Muscle layer of duodenum (tissue), 2 donors: ENCODE measurements at regions not wholly inside any gene's neighbourhood (a gene's known extent, or its start where the extent isn't known, plus 50 kb on each side); places are given as distances from the start of the nearest gene placed in this dataset.

Source experiments
- H3K27ac ChIP-seq: one replicate; pipeline ENCODE4 v1.7.0; 2013; ENCODE audit warnings: mild to moderate bottlenecking, low read length
- H3K27me3 ChIP-seq: one replicate; pipeline ENCODE4 v1.7.0; 2013; ENCODE audit warnings: low read depth, mild to moderate bottlenecking, control low read depth, low read length
- H3K36me3 ChIP-seq, 2 donors: one replicate each; pipeline ENCODE4 v1.7.0; 2013; ENCODE audit warnings: low read length in 2 of 2, control low read depth in 1 of 2, mild to moderate bottlenecking in 1 of 2; ENCODE audit not compliant: insufficient read depth in 2 of 2, control insufficient read depth in 1 of 2
- H3K4me1 ChIP-seq, 2 donors: one replicate each; pipeline ENCODE4 v1.7.0; 2013; ENCODE audit warnings: low read length in 2 of 2, mild to moderate bottlenecking in 2 of 2, control low read depth in 1 of 2, moderate library complexity in 1 of 2; ENCODE audit not compliant: insufficient read depth in 2 of 2, control insufficient read depth in 1 of 2
- H3K4me3 ChIP-seq, 2 donors: one replicate each; pipeline ENCODE4 v1.7.0; 2013; ENCODE audit warnings: low read length in 2 of 2, low read depth in 1 of 2, mild to moderate bottlenecking in 1 of 2
- H3K9me3 ChIP-seq, 2 donors: one replicate each; pipeline ENCODE4 v1.7.0; 2013; ENCODE audit warnings: low read length in 2 of 2, control low read depth in 1 of 2, mild to moderate bottlenecking in 1 of 2; ENCODE audit not compliant: control insufficient read depth in 1 of 2
- donor health status: healthy.

DNA sequence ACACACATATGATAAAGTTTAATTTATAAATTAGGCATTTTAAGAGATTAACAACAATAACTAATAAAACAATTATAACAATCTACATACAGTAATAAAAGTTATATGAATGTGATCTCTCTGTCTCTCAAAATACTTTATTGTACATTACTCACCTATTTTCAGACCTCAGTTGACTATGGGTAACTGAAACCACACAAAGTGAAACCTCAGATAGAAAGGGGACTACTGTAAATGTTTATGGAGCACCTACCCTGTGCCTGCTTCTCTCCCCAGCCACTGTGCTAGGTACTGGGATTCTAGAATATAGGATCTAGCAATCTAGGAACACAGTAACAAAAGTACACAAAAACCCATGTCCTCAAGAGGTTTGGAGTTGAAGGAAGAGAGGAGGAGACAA is 63.4 kb upstream of the BTN3A2 start:
- no peak overlapping the region for H3K4me3 ChIP-seq
- H3K4me1 ChIP-seq, result no peaks in the 10 kb centered on the region
- H3K27ac ChIP-seq, result no peak overlapping the region
- H3K9me3 ChIP-seq, result no peaks in the 10 kb centered on the region
- no peaks in the 10 kb centered on the region for H3K27me3 ChIP-seq
- no peaks in the 10 kb centered on the region for H3K36me3 ChIP-seq

DNA sequence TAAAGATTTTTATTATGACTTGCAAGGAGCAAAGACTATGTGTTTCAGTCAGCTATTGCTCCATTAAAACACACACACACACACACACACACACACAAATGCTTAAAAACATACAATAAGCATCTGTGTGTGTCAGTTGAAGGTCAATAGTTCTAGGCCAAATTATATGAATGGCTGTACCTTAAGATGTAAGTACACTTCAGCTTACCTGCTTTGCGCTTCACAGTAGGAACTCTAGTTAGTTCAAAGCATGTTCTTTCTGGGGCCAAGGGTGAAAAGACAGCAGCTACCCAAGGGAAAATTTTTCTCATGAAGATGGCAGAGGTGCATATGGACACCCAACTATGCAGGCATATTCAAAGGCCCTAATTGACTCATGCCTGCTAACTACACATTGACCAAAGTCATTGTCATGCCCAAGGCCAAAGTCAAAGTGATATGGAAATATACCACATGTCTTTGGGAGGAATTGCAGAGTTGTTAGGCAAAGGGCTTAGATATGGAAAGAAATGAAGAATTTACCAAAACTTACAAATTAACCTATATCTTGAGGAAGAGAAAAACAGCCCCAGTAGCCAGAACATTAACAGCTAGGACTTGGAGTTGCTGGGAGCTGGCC is 61.9 kb upstream of the BTN3A2 start:
- Histone ChIP-seq H3K4me3 (no peak overlapping the region), H3K9me3 (no peaks in the 10 kb centered on the region), H3K36me3 (no peaks in the 10 kb centered on the region), H3K4me1 (no peaks in the 10 kb centered on the region), H3K27ac (no peak overlapping the region), H3K27me3 (no peaks in the 10 kb centered on the region)

DNA sequence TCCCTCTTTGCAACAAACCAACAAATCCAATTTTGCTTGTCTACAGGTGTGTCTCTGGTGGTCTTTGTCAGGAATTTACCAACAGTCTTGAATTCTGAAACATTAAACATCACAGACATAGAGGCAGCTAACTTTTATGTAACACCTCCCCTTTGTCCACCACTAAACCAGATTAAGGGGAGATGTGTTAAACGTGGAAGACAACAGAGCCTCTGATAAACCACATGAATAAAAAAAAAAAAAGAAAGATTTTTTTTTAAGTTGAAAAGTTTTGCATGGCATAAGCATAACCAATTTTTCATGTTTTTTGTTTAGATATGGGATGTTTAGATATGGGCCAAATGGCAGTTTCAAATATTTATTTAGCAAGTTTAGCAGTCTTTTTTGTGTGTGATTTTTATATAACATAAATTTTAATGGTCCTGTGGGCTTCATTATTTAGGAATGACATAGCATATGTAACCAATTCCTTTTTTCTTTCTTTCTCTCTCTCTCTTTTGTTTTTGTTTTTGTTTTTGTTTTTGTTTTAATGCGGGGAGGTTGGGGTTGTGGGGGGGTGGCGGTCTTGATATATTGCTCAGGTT is 60.7 kb upstream of the BTN3A2 start:
- Histone ChIP-seq H3K27me3 (no peaks in the 10 kb centered on the region), H3K36me3 (no peaks in the 10 kb centered on the region), H3K4me3 (peak overlapping the region; percentile 33 to 71), H3K9me3 (no peaks in the 10 kb centered on the region), H3K4me1 (no peaks in the 10 kb centered on the region), H3K27ac (peak overlapping the region; percentile 90)

GRCh38 chr6:26304797-26305640 is 60.0 kb upstream of the BTN3A2 start:
- Histone ChIP-seq H3K9me3 (no peaks in the 10 kb centered on the region), H3K4me1 (no peaks in the 10 kb centered on the region), H3K36me3 (no peaks in the 10 kb centered on the region), H3K4me3 (peak overlapping the region; percentile 33 to 71), H3K27me3 (no peaks in the 10 kb centered on the region), H3K27ac (peak overlapping the region; percentile 90)

DNA sequence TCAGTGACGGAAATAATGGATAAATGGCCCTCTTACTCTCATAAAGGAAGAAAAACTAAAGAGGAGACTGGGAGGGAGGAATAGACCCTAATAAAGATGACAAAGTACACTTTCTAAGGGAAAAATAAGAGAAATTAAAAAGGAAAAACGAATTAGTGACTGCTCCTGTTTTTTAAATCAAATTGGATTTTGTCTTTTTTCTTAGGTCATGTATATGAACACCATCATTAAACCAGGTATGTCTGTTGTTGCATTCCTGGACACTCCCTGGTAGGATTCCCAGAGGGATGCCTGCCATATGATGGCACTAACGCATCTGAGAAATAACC is 59.4 kb upstream of the BTN3A2 start:
- H3K9me3 ChIP-seq, result no peaks in the 10 kb centered on the region
- H3K4me3 ChIP-seq, result peak overlapping the region in 1 of 2 donors; percentile 71
- H3K27ac ChIP-seq, result no peak overlapping the region
- no peaks in the 10 kb centered on the region for H3K4me1 ChIP-seq
- H3K27me3 ChIP-seq, result no peaks in the 10 kb centered on the region
- H3K36me3 ChIP-seq, result no peaks in the 10 kb centered on the region

DNA sequence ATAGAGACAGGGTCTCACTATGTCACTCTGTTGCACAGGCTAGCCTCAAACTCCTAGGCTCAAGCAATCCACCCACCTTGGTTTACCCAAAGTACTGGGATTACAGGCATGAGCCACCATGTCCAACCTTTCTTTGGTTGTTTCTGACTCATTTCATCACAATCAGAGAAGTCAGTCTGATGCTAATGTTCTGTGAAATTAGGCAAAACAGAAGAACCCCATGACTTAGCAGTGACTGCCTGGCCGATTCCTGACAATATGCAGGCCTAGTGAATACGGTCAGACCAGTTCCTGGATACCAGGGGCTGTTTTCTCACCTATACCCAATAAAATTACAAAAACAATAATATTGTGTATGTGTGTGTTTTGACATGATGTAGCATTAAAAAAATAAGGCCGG is 58.8 kb upstream of the BTN3A2 start:
- no peaks in the 10 kb centered on the region for H3K27me3 ChIP-seq
- no peak overlapping the region for H3K4me3 ChIP-seq
- H3K27ac ChIP-seq, result no peak overlapping the region
- no peaks in the 10 kb centered on the region for H3K36me3 ChIP-seq
- H3K9me3 ChIP-seq, result no peaks in the 10 kb centered on the region
- no peaks in the 10 kb centered on the region for H3K4me1 ChIP-seq

DNA sequence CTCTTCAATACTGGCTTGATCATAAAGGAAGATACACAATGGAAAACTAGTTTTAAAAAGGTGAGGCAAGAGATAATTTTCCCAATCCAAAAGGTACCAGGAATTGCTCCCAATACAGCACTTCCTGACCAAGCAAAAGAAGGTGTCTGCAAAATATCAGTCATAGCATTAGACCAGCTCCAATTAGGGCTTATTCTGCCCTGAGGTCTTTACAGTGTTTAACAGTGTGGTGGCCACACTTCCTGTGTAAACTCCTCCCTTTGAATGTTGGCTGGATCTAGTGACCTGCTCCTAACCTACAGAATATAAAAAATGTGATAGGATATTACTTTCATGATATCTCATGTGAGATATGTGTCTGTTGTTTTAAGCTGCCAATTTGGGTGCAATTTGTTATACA is 57.1 kb upstream of the BTN3A2 start:
- no peaks in the 10 kb centered on the region for H3K27me3 ChIP-seq
- H3K4me3 ChIP-seq, result no peak overlapping the region
- peaks cover 0 to 8% of the 10 kb centered on the region in 2 donors for H3K4me1 ChIP-seq
- H3K36me3 ChIP-seq, result no peaks in the 10 kb centered on the region
- H3K27ac ChIP-seq, result no peak overlapping the region
- H3K9me3 ChIP-seq, result no peaks in the 10 kb centered on the region

- H3K4me3 ChIP-seq, result no peak overlapping the region
- H3K36me3 ChIP-seq, result no peaks in the 10 kb centered on the region
- H3K27ac ChIP-seq, result no peak overlapping the region
- peaks cover 0 to 9% of the 10 kb centered on the region in 2 donors for H3K4me1 ChIP-seq
- H3K27me3 ChIP-seq, result no peaks in the 10 kb centered on the region
- no peaks in the 10 kb centered on the region for H3K9me3 ChIP-seq
Observed at GRCh38 chr6:26309731-26310142, 55.3 kb upstream of the BTN3A2 start.

- Histone ChIP-seq H3K4me1 (peaks cover 0 to 9% of the 10 kb centered on the region in 2 donors), H3K4me3 (peak overlapping the region in 1 of 2 donors; percentile 52), H3K27me3 (no peaks in the 10 kb centered on the region), H3K9me3 (no peaks in the 10 kb centered on the region), H3K36me3 (no peaks in the 10 kb centered on the region), H3K27ac (no peak overlapping the region)
Observed at GRCh38 chr6:26311012-26311384, 54.0 kb upstream of the BTN3A2 start.

DNA sequence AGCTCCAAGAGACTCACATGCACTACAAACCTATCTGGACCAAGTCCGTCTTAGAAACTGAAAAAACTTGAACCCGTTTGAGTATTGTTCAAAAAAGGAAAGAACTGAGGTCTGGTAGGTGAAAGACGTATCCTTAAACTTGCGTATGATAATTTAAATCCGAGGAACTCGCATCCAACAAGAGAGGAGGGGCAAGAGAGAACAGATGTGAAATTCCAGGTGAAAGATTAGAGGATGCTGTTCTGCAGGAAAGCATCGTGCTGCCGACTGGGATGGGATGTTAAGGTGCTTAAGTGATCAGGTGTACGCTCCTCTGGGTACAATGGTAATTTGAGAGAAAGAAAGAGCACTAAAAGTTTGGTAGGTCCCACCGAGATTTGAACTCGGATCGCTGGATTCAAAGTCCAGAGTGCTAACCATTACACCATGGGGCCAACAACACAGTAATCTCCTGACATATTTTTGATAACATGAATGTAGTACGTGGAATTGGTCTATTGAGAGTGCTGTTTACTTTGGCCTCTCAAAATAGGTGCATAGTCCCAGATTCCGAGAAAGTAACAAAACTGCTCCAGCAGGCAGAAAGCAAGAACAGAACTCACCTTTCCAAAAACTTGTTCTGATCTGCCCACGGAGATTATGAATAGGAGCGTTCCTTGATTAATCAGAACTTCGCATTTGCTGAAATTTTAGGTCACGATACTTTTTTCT is 53.5 kb upstream of the BTN3A2 start:
- Histone ChIP-seq H3K36me3 (no peaks in the 10 kb centered on the region), H3K27me3 (no peaks in the 10 kb centered on the region), H3K27ac (peak overlapping the region; percentile 19), H3K4me3 (peak overlapping the region; percentile 52 to 87), H3K4me1 (peaks cover 0 to 9% of the 10 kb centered on the region in 2 donors), H3K9me3 (no peaks in the 10 kb centered on the region)

- no peaks in the 10 kb centered on the region for H3K27me3 ChIP-seq
- H3K4me1 ChIP-seq, result peaks cover 0 to 9% of the 10 kb centered on the region in 2 donors
- H3K9me3 ChIP-seq, result no peaks in the 10 kb centered on the region
- peak overlapping the region; percentile 52 to 87 for H3K4me3 ChIP-seq
- no peaks in the 10 kb centered on the region for H3K36me3 ChIP-seq
- peak overlapping the region; percentile 19 for H3K27ac ChIP-seq
Observed at GRCh38 chr6:26312096-26312463, 52.9 kb upstream of the BTN3A2 start.
